GM21529 (cell line): ENCODE measurements at regions not wholly inside any gene's neighbourhood (a gene's known extent, or its start where the extent isn't known, plus 50 kb on each side); places are given as distances from the start of the nearest gene placed in this dataset.

Experiments
- ATAC-seq: cut with Tn5 transposase; IDR thresholded peaks from one replicate; pipeline ENCODE4 v1.9.1; 2021; ENCODE audit not compliant: unreplicated experiment

DNA sequence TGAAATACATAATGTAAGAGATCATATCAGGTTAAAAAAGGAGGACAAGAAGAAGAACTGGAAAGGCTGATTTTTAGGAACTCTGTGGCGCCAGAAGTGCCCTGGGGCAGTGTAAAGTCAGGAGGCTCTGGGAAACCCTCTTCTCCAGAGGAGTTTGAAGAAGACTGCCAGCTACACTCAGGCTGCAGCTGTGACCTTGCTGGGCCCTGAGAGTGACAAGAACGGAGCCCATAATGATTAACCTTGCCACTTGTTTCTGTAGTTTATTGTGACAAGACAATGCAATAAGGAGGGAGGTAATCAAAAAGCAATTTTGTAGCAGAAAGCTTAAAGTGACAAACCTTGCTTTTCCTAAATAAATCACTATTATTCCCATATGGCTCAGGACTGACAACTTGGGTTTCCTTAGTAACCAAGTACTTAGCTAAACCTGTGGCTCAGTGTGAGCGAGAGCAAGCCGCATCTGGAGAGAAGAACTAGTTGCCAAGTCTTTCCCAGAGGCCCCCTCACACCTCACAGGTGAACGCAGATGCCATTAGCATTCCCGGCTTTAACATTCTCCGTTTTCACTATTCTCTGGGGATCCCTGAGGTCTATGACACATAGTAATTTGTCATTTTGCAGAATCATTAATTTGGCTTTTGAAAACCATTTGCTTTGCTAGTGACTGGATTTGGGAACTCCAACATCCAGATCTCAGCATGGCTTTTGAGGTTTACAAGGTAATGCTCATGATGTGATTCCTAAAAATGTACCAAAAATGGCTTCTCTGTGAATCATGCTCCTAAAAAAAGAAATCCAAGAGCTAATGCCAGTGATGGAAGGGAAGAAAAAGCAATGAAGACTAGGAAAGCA is 115.9 kb downstream of the OMA1 start:
- no peak for ATAC-seq

DNA sequence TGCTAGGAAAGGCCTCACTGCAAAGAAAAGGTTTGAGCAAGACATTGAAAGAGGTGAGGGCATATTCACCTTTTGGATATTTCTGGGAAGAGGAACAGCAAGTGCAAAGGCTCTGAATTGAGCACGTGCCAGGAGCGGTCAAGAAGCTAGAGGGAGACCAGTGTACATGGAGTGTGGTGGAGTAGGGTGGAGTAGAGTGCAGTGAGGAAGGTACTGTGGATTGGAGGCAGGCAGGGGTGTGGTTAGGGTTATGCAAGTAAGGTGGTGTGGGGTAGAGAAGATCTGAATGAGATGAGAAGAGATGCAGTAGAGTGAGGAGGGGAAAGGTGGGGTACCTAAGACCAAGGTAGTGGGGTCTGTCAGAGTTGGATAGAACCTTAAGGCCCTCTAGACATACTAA is 119.6 kb downstream of the OMA1 start:
- no peak for ATAC-seq

DNA sequence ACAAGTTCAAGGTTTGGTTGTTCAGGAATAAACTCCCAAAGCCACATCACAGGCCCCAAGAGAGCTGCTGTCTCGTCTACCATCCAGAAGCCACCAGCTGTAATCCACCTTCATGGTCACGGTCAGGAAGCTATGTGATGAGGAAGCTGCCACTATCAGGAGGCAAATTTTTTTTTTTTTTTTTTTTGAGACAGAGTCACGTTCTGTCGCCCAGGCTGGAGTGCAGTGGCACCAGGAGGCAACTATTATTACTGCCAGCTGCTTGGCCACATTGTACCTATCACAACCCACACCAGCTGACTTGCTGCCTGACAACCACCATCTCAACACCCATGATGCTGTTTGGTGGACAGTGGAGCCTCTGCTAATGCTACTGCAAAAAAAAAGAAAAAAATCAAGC is 124.1 kb downstream of the OMA1 start:
- no peak for ATAC-seq

DNA sequence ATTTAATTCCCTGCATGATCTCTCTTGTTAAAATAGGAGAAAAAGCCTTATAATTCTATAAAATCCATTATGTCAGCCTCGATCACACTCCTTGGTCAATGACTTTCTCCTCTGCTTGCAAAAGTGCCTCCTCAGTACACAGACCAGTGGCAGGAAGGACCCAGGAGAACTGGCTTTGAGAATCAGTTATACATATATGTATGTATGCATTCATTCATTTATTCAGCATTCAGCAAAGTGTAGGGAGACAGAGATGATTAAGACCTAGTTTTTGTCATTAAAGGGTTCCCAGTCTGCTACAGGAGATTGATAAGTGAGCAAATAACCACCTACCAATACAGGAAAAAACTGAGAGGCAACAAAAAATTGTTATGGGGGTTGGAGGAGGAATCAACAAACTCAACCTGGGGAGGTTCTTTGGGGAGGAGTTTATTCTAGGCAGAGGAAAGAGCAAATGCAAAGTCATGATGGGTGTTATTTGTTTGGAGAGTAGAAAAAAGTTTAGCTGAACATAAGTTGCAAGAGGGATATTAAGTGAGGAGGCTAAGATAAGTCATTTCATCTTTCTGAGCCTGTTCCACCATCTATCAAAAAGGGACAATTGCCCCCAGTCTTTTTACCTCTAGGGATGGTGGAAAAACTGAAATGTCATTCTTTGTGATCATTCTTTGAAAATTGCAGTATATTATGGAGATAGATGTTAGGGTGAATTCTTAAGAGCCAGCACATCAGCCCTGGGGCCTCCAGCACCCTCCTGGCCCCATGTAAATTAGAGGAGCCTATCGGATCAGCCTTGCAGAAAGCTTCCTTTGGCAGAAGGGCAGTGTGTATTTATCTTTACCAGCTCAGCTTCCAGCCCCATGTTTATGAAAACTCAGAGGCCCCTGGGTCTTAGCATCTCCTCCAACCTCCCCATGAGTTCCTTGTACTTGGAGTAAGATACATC is 128.0 kb downstream of the OMA1 start:
- ATAC-seq = no peak

DNA sequence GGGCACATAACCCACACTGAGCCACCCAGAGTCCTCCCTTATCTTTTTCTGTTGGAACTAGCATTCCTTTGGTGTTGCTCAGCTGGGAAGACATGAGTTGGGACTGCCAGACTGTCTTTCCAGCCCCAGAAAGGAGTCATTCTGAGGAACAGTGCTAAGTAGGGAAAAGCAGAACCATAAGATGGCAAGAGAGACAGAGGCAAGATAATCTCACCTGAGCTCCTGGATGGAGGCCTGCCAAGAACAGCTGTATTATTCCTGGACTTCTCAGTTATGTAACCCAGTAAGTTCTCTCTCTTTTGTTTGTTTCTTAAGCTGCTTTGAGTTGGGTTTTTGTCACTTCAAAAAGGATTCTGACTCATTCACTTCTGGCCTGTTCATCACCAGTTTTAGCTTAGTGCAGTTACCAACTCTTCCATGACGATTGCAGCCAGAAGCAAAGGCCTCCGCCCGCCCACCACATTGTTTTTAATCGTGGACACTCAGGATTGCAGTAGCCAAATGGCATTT is 134.4 kb downstream of the OMA1 start:
- no peak for ATAC-seq

DNA sequence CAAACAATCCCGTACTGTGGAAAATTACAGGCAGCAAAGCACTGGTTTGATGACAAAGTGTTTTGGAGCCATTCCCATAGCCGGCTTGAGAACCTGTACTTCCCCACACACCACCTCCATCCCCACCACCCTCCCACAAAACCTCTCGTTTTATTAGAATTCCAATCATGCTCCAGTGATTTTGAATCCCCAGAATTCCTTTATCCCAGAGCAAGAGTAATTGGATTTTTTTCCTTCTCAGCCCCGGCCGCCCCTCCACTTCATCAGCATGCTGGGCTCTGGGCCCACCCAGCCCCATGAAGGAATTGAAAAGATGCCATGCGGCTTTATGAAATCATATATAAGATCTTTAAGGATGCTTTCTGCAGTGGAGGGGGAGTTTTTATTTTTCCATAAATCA is 136.6 kb downstream of the OMA1 start:
- ATAC-seq = no peak

DNA sequence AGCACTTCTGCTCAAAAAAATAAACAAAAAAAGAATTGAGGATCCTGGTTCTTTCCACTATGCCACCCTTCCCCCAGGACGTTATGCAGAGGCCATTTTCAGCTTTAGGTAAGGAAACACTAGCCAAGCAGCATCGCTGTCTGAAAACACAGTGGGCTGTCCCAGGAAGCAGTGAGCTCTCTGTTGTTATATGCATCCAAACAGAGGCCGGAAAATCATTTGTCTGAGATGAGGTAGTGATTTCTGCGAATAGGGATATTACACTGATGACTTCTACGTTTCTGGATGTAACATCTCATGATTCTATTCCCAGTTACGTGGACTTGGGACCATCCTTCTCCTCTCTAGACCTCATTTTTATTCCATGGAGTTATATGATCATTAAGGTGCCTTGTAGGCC is 137.2 kb downstream of the OMA1 start:
- no peak for ATAC-seq

DNA sequence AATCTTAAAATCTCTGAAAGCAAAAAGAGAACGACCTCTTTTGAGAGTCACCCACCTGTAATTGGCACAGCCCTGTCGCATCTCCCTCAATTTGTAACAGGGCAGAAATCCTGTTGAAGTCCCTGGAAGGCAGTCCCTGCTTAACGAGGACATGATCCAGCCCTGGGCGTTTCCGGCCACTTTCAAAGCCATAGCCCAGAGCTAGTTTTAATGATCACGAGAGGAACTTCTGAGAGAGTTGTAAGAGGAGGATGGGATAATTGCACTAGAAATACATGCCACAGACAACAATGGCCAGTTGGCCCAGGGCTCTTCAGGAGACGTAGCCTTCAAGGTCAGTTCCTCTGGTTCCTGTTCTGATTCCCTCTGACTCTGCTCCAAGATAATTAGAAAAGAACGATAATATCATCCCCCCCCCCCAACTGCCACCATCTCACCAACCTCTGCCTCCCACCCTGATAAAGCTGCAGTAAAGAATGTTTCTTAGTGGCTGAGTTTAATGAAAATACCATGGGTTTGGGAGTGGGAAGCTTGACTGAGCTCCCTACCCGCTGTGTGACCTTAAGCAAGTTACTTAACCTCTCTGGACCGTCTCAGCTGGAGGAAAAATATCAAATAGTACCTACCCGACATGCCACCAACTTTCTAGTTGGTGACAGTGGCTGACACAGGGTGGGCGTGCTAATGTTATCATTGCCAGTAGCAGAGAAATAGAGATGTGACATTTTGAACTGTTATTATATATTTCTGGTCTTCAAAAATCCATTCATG is 140.0 kb downstream of the OMA1 start:
- ATAC-seq = no peak

DNA sequence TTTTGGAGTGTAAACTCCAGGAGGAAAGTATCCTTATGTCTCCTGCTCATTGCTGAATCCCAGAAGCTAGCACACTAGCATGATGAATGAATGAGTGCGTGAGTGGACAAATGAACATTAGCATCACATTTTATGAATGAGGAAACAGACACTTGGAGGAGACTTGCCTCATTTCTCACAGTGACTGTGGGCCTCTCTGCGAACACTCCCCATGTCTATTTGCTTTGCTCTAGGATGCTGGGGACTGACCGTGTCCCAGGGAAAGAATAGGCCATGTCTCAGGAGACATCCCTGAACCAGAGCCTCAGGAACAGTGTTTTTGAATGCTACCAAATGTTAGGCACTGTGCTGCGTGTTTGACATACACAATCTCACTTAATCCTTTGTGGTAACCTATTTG is 140.9 kb downstream of the OMA1 start:
- no peak for ATAC-seq

DNA sequence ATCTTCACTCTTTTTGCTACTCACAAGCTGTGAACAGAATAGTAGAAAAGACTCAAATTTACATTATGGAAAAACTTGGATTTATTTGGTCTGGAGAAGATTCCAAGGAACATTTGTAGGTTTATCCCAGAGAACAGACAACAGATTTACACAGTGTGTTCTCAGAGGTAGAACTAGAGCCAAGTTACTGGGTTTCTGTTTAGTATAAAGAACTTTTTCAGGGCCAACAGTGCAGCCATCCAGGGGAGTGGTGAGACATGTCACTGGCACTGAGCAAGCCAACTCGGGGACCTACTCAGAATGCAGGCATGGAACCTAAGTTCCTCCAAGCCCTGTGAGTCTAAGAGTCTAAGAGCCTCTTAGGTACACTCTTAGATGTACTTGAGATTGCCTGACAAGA is 142.6 kb downstream of the OMA1 start:
- no peak for ATAC-seq

DNA sequence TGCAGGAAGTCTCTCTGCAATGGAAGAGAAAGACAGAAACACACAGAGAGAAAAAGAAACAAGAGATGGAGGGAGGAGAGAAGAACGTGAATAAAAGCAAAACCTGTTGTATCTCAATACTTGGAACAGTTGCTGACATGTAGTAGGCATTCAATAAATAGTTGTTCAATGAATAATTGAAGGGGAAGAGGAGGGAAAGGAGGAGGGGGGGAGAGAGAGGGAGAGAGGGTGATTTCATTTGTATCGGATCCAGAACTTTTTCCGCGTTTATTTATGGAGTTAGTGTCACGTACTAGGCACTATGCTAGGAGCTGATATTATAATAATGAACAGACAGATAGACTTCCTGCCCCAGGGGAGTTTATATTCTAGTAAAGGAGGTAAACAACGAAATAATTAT is 144.1 kb downstream of the OMA1 start:
- ATAC-seq = no peak

DNA sequence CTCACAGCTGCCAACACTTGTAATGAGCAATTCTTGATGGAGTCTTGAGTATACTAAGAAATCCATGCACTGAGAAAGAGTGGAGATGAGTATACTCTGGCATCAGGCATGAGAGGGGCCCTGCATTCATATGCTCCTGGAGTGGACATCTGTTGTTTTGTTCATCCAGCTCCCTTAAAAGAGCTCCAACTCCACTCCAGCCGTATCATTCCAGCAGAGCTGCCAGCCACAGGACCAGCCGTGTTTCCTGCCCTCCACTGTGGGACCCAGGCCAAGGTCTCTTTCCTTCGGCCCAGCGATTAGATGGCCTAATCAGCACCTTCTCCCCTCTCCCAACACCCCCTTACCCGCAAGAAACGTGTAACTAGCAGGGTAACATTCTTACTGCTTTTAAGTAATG is 144.5 kb downstream of the OMA1 start:
- ATAC-seq = no peak

DNA sequence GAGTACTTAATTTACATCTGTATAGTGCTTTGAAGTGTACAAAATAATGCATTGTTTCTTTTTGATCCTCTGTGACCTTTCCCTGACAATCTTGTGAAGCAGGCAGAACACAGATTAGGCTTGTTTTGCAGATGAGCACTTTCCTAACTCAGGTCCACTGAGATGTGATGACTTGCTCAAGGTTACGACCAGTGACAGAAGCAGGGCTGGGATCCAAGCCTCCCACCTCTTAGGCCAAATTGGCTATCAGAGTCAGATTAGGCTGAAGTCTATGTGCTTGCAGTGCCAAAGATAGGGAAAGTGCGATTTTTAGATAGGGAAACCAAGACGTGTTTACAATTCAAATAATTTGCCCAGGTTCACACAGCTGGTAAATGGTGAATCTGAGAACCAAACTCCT is 147.3 kb downstream of the OMA1 start:
- ATAC-seq = no peak

DNA sequence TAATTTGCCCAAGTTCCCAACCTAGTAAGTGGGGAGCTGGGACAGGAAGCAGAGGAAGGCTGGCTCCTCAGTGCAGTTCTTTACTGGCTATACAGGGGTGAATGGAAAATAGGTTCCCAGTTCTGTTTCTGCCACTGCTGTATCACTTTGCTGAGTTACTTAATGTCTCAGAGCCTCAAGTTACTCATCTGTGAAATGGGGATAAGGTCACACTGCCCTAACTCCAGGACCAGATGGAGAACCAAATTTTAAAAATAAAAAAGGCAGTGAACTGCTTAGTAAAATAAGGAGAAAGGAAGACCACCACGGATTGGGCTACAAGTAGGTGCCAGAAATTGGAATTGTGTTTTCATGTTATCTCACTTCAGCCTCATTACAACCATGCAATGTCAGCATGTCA is 147.8 kb downstream of the OMA1 start:
- no peak for ATAC-seq

DNA sequence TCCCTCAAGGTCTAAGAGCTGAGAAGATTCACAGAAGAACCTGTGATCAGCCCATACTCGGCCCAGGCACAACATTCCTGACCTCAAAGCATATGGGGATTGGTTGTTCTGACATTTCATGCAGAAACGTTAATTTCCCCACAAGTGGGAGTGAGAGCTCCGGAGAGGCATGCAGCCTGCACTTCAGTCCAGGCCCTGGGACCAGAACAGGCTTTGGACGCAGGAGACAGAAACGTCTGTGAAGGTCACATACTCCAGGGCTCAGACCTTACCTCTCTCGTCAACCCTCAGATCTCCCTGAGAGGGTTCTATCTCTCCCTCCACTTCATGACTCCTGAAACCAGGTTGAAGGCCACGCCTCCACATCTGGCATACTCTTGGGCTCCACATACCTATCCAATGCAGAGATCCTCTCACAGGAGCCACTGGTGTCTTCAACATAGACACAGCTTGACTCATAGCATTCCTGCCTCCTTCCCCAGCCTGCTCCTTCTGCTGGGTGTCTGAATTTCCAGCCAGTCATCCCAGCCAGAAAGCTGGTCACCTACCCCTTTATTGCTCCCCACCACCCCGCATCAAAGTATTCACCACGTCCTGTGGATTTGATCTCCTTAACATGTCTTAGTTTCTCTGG is 149.2 kb downstream of the OMA1 start:
- no peak for ATAC-seq

DNA sequence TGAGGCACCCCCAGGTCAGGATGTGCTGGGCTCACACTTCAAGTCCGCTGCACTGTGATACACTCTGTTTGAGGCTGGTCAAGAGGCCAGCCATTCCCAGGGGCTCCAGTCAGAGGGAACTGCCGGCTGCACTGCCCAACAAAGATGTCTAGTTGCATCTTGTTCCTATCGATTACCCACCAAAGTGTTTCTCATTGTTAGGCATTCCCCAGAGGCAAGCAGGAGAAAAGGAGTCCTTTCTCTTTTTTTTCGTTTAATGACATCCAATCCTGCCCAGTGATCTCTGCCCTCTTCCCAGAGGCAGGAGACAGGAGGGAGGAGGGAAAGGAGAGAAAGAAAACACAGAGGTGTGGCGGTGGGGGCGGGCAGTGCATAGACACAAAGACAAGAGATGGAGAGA is 150.4 kb downstream of the OMA1 start:
- ATAC-seq = no peak

DNA sequence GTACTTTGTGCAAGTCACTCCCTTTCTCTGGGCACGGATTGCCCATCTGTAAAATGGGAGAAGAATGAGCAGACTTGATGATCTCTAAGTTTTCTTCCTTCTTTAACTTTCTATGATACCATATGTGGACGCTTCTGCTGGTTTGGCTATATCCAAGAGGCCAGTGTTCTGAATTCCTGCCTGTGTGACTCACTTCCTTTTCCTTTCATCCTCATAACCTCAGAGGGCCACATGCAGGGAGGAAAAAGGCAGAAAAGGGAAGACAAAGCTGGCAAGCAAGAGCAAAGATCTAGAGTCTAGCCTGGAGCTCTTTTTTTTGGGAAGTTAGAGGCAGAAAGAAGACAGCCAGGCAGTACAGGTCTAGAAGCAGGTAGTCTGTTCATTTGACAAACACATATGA is 151.2 kb downstream of the OMA1 start:
- no peak for ATAC-seq

DNA sequence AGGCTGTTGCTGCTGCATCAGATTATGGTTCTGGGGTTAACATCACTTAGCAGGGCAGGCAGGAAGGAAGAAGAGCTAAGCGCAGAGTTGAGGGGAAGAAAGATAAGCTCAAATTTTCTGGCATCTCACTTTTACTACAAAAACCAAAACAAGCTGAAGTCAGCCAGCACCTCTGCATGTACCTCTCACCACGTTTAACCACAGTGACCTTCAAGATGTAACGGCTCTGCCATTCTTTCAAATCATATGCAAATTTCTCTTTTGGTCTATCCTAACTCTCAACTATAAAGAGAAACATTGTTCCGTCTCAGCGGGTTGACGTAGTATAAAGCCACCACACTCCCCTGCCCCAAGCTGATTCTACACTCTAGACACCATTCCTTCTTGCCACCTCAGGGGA is 154.4 kb downstream of the OMA1 start:
- ATAC-seq = peak; percentile 73

DNA sequence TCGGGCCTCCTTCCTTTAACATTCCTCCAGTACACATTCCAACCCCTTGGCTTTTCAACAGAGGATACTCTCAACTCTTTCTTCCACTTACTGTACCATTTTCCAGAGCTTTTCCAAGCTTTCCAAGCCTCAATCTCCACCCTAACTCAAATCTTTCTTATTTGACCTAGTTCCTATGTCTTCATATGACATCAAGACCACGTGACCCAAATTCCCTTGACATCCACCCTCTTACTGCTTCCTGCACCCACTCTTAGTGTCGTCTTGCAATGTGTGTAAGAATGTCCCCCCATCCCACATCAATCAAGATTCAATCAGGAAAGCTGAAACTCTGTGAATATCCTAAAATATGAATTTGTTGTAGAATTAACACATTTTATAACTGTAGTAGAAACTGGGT is 155.0 kb downstream of the OMA1 start:
- no peak for ATAC-seq

DNA sequence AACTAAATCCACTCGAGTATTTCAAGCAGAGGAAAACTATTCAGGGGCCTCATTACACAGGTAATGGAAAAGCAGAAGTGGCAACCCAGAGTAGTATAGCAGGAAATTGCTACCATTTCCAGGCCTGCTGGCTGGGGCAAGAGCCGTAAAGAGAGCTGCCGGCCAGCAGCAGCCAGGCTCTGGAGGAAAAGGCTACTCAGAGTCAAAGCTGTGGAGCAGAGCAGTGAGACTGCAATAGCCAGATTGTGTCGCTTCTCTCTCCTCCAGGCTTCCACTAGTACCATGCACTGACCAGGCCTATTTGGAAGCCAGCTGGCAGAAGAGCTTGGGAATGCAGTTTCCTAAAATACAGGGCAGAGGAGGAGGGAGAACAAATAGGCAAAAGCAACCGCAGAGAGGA is 155.5 kb downstream of the OMA1 start:
- ATAC-seq = no peak

DNA sequence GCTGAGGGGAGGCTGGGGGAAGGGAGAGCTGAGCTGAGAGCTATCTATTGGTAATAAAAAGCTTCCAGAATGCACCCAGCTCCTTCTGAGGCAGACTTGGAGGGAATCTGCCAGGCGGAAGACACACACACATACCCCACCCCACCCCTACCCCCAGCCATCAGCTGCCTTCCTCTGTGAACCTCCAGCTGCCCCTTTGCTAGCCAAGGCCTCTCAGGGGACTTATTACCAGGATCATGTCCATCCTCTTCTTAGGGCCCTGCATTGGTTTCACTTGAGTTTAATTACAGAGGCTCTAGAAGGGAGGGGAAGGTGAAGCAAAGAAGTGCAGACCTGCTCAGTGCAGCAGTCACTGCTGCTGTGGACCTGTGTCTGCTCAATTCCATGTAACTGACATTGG is 156.4 kb downstream of the OMA1 start:
- no peak for ATAC-seq
